NCI-H1105 treated with DMSO at 0.1 percent for 48 hours (cell line): ENCODE measurements at regions not wholly inside any gene's neighbourhood (a gene's known extent, or its start where the extent isn't known, plus 50 kb on each side); places are given as distances from the start of the nearest gene placed in this dataset.

Experiments used
- DNase-seq: peaks from one replicate; lab custom pipeline; 2025; lab: John Stamatoyannopoulos, UW

DNA sequence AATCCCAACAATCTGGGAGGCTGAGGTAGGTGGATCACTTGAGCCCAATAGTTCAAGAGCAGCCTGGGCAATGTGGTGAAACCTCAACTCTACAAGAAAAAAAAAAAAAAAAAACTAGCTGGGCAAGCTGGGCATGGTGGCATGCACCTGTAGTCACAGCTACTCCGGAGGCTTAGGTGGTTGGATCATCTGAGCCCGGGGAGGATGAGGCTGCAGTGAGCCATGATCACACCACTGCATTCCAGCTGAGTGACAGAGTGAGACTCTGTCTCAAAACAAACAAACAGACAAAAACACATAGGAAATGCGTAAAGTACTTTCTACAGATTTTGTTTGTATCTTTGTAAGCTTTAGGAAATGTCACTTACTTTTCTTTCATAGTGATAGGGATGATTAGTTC lies 307.2 kb upstream of the NR3C2 start:
- DNase-seq = no peak

DNA sequence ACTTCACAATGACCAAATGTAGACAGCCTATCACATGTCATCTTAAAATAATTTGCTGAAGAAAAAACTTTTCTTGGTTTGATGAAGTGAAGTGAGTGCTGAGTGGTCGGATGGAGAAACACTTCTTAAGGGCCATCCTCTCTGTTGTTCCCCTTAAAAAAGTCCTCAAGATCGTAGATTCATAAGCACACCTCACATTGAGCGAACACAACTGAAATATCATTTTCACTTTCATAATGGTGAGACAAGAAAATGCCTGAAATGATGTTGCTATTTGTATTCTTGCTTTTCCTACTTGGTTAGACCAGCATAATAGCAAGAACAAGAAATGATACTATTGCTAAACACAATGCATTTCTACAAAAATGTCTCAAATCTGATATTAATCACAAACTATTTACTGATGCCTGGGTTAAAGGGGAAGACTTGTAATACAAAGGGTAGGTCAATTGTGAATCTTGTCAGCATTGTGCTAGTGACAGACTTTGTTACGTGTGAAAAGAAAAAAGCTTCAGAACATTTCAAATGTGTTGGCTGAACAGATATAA lies 305.6 kb upstream of the NR3C2 start:
- DNase-seq = no peak

DNA sequence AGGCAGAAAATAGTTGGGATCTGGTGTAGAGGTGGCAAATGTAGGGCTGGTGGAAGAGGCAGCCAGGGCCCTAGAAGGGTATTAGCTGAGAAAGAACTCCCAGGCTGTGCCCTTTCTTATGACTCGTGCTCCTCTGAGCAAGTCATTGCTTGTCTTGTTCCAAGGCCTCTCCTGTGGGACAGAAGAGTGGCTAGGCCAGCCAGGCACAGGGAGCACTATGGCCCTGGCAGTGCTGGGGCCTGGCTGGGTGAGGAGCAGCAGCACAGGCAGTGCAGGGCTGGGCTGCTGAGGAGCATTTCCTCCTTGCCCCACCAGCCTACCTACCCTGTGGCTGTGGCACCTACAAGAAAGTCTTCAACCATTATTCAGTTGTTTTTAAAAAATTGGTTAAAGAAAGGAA lies 298.5 kb upstream of the NR3C2 start:
- DNase-seq = no peak

DNA sequence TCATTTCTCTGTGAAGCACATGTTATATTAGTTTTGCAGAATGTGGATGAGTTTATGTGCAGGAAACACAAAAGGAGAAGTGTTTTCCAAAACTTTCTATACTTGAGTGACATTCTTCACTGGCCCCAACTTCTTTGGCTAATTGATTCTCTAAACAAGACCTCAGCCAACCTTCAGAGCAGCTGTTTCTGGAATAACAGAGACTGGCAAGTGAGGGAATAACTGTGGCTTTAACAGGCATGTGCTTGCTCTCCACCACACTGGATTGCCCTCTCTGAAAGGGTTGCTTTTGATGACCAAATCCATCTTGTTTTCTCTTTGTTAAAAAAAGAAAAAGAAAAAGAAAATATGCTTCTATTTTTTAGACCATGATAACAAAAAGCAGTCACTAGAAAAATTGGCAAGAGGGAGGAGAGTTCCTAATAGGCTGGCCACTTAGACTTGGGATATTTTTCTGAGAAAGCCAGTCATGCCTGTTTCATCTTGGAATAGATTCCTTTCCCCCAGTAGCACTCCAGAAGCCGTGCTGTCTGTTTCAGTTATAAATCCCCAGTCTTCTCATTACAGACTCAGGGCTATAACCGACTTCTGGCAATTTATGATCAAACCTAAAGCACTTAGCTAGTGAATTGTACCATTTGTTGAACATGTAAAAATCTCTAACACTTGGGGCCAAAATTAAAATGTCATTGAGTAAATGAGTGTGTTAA lies 295.0 kb upstream of the NR3C2 start:
- DNase-seq = no peak

DNA sequence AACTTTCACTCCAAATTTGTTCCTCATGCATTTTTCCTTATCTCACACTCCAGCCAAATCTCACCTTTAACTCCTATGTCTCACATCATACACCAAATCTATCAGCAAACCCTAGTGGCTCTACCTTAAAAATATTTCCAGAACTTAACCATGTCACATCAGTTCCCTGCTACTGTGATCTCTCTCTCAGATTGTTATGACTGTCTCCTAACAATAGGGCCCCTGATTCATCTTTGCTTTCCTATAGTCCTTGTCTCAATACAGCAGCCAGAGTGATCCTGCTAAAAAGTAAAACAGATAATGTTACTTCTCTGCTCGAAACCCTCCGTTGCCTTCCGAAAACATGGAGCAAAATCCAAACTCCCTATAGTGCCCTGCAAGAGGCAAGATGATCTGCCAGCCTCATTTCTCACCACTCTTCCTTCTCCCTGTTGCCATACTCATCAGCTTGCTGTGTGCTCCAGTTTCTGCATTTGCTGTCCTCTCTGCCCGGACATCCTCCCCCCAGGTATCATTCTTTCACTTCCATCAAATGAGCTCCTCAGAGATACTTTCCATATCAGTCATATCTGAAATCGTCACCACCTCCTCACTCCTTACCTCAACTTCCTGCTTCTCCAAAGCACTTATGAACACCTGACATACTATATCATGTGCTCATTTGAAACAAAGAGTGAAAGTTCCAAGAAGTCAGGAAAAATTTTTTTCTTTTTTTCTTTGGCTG lies 293.4 kb upstream of the NR3C2 start:
- DNase-seq = no peak

DNA sequence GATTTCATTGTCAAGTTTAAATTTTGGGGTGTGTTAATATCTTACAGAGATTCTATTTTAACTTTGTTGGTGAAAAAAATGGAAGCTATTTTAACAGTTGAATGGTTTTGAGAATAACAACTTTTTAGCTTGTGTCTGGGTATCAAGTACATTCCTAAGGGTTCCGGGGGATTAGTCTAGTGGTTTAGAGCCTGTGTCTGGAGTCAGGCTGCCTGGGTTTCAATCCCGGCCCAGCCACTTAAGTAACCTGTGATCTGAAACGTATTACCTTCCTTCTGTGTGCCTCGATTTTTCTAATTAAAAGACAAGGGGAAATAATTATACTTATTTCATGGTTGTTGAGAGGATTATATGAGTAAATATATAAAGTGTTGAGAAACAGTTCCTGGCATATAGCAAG lies 288.6 kb upstream of the NR3C2 start:
- no peak for DNase-seq

DNA sequence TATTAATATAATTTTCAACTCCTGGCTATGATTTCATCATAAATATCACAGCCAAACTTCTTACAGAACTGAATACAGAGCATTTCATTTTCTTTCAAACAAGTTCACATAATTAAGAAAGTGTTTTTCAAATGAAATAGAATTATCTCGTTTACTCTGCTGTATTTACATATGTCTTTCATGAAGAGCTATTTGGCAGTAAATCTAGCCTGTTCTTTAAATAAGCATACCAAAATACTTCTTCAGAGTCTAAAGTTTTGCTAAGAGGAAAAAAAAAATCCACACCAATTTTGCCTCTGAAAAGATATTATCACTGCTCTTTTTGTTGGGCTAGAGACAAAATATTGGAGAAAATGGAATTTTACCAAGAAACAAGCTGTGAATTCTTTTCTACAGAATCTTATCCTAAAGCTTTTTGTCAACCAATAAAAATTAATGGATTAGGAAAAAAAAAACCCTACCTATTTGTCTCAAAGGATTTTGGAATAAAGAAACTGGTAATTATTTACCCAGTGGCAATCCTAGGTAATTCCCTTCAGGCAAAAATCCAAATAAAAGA lies 287.9 kb upstream of the NR3C2 start:
- no peak for DNase-seq

DNA sequence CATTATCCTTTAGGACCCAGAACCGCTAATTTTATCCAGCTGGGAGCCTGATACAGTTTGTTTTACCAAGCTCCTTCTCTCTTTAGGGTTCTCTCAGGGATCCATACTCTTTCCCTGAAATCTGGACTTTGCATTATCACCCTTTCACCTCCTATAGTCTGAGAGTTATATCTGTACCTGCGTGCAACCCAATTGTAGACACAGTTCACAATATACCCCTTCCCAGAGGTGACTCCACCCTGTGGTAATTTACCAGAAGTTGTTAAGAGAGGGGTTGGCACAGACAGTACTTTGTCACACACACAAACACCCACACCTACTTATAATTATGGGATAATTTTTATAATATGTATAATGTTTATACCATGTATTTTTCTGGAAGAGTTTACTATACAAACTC lies 275.8 kb upstream of the NR3C2 start:
- DNase-seq = no peak

DNA sequence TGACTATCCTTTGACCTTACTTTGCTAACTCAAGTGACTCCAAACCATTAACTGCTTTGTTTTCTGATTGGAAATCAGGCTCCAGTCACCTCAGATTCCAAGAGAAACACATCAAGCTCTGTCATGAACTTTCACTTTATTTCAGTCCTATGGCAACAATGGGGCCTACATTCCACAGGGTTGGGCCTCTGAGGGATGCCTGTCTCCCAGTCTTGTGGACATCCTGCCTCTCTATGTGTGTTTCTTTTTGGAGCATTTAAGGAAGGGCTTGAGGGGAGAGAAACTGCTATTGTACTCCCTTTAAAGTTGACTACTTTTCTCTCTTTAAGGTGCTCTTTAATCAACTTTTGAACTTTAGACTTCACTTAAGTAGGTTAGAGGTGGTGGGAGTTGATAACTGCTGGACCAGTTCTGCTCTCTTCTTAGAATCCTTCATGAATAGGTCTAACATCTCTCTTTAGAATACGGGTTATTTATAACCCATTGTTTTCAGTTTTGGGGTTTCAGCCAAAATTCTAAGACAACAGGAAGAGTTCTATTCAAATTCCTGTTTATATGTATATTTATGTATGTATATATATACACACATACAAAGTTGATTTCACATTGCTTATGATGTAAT lies 274.3 kb upstream of the NR3C2 start:
- DNase-seq = no peak

DNA sequence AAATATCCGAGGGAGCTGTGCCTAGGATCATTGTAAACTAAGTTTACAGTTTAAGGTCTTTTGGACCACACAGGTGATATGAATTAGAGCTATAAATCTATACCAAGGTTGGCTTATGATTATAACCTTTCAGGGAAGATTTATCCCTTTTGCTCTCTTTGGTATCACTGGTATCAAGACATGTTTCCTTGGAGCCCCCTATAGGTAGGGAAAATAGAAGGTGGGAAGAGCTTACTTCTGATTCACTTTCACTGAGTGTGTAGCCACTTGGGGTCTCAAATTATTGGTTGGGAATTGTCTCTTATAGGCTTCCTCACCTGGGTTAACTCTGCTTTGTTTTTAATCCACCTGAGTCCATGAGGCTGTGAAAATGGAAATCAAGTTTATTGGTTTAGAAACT lies 262.1 kb upstream of the NR3C2 start:
- DNase-seq = no peak

DNA sequence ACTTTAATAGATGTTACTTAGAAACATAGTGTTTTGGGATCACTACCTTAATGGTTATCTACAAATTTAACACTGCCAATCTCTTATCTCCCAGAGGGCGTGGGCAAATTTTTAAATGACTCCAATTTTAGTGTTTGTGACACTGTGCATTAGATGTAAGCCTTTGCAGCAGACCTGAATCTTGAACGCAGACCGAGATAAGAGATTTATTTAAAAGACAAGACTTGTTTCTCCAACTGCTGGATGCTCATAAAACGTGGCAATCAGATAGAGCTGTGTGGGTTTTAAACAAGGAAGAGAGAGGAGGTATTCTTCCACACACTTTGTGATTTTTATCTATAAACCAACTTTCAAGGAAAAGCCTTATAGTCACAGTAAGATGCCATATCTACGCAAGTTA lies 252.5 kb upstream of the NR3C2 start:
- DNase-seq = no peak

DNA sequence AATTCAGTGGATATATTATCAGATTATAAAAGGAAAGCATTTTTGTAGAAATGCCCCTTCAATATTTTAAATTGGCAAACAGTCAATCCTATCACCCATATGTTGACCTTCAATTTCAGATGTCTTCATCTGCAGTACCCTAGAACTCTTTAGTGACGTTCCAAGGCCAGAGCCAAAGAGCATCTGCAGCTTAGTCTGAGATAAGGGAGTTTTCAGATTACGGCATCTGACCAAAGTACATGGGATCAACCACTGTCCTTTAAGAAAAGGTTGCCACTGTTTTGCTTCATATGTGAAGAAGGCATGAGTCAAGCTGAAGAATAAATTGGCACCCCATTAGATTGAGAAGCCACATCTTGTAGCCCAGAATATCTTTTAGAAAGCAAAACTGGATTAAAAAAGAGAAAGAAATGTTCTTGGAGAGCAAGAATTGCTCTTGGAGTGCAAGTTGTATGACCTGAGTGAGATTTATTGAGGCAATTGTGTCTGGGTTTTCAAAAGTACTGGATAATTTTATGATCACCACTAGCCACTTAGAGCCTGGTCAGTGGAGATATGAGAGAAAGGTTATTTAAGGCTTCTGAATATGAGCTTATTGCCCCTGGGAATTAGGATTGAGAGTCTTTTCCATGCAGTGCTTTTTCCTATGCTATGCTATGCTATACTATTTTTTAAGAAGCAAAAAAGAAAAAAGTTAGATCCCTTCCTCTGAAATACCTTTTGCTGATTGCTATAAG lies 251.9 kb upstream of the NR3C2 start:
- DNase-seq = no peak

DNA sequence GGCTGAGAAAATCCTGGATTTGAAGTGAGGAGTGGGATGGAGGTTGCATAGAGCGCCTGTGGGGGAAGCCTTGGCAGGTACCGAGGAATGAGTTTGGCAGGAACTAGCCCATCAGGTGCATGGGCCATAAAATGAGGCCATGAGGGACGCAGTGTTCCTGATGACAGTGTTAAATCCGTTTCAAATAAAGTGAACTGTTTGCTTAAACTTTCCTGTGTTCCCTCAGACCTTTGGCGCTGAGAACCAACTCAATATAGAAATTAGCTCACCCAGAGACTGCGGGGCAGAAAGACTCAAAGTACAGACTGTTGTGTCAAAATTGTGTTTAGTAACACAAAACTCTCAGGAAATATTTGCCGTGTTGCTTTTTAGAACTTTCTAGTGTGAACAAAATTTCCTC lies 250.0 kb upstream of the NR3C2 start:
- no peak for DNase-seq

DNA sequence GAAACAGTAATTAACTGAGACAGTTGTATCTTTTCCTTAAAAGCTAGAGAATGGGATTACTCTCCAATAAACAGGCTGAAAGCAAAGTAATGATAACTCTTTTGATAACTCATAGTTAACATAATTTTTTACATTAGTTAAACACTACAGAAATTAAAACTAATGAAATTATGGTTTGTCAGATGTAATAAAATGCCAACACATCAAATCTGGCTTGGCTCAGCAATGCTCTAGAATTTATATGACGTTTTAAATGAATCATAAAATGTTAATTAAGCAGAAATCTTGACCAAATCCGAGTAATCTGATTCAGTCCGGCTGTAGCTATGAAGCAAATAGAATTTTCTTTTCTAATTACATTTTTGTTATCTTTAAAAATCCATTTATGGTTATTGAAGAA lies 244.2 kb upstream of the NR3C2 start:
- no peak for DNase-seq

DNA sequence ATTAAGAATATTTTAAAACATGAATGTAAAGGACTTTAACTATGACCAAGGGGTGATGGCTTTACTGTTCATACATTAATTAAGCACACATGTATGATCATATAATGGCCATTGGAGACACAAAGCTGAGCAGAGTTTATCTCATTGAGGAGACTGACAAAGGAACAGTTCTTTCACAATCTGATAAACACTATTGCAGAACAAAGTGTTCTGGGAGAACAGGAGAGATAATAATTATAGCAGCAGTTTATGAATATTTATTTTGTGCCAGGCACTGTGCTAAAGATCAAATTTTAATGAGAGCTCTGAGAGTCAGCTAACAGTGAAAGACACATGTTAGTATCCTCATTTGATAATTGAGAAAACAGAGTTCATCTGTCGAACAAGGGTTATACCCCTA lies 242.4 kb upstream of the NR3C2 start:
- DNase-seq = no peak

DNA sequence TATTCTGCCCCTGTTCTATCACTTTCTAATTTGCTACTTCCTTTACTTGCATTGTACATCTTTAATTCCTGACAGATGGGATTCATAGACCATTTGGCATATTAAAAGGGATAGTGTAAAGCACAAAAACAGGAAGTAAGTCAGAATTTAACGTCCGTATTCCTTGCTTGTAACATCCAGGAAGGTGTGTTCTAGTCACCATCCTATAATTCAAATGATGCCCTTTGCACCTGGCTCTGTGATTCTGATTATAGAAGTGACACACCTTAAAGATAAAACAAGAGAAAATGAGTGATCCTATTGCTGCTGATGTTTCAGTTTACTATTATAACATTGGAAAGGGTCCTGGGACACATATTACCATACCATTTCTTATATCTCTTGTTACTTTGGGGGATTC lies 238.7 kb upstream of the NR3C2 start:
- DNase-seq = no peak

DNA sequence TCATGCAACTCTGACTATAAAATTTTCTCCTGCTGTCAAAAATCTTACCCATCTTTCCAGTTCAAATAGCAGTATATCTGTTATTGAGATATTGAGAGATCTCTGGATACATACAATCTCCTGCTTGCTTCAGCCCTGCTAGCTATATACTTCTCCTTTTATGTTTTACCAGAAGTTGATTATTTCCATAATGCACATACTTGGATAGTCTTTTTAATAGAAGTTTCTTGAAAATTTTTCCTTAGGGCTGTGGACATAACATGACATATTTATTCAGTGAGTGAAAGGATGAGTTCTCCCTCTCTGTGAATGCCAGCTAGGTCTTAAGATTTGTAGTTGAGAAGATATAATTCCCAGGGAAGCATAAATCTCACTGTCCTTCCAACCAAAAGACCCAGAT lies 234.1 kb upstream of the NR3C2 start:
- DNase-seq = no peak

DNA sequence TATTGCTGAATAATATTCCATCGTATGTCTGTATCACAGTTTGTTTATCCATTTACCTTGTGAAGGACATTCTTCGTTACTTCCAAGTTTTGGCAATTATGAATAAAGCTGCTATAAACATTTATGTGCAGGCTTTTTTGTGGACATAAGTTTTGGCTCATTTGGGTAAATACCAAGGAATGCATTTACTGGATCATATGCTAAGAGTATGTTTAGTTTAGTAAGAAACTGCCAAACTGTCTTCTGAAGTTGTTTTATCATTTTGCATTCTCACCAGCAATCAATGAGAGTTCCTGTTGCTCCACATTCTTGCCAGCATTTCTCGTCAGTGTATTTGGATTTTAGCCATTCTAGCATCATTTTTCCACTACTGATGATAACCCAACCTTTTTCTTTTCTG lies 232.7 kb upstream of the NR3C2 start:
- DNase-seq = no peak

DNA sequence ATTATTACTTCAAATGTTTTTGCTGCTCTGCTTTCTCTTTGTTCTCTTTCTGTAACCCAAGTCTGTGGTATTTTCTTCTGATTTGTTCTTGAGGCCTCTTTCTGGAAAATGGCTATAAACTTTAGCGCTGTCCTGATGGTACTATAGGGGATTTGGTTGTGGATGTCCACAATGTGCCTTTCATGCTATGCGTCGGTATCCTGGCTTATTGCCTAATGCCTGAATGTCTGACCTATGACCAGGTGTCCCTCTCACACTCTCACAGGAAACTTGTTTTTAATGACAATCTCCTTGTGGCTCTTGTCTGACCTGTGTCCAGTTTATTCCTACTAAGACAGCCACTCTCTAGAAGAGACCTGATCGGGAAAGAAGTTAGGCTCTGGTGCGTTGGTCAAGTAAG lies 222.4 kb upstream of the NR3C2 start:
- DNase-seq = no peak

DNA sequence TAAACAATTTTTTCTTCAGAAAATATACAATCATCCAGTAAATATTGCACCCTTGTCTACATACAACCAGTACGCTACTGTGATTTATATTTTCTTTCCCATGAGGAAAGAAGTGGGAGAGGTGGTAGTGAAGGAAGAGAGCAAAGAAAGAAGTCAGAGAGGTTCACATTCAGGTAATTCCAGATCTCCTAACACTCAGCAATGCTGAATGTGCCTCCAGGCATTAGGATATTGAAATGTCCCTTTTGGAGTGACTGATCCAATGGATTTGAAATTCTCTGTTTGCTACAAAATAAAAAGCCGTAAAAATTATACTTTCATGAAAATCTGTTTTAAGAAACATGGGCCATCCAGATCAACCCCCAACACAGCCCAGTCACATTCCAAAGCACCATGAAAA lies 211.9 kb upstream of the NR3C2 start:
- no peak for DNase-seq

DNA sequence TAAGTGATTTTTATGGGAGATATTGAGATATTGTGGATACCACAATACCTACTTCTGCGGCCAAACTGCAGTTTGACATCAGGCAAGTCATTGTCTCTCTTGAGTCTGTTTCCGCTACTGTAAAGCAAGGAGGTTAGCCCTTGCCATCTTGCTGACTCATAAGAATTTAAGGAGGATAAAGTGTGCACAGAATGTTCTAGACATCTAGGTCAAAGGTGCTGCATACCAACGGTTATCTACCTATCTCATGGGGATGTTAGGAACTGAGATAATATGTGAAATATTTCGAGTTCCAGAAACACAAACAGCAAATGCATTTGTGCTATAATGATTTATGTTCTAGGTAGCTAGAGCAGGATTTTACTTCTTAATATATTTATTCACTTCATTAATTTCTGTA lies 211.5 kb upstream of the NR3C2 start:
- DNase-seq = no peak

DNA sequence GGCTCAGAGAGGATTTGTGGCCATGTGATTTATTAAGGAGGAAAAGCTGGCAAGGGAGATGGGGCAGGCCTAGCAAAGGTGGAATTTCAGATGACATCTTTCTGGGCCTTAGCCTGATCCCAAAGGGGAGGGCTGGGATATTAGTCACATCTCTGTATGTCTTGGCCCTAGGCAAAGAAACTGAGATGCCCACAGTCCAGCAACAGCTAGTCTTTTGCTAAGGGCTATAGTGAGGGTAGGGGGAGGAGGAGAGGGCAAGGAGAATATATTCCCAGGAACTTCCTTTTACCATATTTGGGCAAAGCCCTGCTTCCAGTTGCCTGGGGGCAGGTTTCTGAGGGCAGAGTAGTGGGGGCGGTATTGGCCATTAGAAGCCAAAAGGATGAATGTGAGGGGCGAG lies 209.8 kb upstream of the NR3C2 start:
- DNase-seq = no peak
